Effector CD4-positive, alpha-beta T cell (primary cell): ENCODE measurements at regions not wholly inside any gene's neighbourhood (a gene's known extent, or its start where the extent isn't known, plus 50 kb on each side); places are given as distances from the start of the nearest gene placed in this dataset.

Source experiments
- DNase-seq: peaks from one replicate; pipeline ENCODE4 v3.0.0-alpha.2; 2020

DNA sequence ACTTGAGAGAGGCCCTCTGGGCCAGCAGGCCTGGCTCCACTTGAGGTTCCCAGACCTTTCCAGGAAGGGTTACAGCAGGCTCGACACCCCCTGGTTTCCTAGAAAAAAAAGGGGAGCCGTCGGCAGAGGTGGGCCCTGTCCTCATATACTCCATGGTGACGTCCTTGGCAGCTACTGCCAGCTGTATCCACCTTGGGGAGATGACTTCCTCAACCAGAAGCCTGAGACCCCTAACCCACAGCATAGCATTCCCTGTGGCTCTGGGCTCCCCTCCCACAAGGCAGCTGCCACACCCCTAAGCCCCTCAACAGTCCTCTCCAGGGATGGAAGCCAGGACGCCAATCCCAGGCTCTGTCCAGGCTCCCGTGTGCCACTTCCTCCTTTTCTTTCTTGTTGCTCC is 294.8 kb downstream of the CDC5L start:
- no peak for DNase-seq

DNA sequence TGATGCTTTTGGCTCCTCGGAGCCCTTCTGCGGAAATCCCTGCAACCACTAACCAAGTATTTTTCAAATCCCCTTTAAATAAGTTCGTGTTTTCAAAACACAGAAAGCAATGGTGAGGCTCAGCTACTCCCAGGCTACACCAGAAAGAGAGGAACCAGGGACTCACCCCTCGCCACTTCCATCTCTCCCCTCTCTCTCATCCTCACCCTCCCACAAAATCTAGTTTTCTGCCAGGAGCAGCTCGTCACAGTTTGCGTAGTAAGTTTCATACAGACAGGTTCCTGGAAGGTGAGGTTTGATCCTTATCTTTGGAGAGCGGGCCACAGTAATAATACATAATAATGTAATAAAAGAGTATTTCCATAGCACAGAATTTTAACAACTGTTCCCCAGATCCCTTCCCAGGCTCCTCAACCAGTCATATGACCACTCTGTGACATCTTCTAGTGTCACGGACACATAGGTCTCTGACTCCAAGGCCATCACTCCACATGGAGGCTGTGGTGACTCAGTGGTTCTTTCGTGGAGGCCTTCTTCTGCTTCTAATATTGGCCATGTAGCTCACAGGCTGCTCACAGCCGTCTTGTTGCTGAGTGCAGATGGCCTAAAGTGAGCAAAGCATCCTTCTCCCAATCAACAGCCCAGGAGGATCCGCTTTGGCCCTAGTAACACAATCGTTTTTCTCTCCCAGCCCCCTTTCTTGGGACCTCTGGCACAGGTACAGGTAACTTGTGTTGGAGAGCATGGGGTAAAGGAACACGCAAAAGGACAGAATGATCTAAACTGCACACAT is 295.7 kb downstream of the CDC5L start:
- no peak for DNase-seq

DNA sequence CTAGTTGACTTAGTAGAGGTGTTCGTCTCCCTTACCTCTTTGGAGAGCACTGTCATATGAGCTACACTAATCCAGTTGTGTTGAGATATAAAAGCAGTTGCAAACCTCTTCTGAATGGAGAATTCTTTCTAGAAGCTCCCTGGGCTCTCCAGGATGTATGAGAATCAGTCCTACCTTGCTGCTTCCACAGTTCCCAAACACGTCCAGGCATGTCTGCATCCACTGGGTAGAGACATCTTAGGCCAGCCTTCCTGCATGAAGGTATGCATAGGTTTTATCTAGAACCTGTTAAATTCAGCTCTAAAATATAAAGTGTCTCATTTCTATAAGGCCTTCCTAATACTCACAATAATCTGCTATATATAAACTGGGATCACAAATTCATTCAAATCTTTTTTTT is 297.7 kb downstream of the CDC5L start:
- no peak for DNase-seq

DNA sequence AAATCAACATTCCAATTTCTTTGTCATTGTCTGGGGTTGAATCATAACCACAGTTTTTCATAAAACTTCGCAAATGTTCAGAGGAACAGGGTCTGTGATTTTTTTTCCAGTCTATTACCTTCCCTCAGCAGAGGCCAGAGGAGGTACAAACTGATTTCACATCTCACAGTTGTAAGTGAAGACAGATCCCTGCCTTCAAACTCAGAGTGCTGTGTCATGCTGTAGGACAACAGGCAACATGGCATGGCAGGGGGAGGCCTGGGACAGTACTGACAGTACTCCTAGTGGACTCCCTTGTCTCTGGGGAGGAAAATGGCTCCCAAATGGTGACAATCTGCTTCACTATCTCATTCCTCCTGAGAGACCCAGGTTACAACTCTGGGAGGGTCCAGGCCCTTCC is 308.6 kb downstream of the CDC5L start:
- DNase-seq = no peak

DNA sequence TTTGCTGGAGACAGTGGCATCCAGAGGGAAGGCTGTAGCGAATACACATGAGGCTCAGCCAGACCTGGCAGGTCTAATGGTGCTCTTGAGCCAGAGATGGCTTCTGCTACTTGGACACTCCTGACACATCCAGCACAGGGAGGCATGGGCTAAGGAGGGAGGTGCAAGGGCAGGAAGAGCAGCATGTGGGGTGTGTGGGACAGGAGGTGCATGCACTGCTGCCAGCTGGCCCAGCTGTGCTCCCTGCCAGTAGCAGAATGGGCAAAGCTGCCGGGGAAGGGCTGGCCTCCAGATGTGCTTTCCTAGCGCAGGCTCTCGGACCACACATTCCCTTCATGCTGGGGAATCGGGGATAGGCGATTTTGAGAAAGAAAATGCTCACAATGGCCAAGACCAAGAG is 309.2 kb downstream of the CDC5L start:
- no peak for DNase-seq

DNA sequence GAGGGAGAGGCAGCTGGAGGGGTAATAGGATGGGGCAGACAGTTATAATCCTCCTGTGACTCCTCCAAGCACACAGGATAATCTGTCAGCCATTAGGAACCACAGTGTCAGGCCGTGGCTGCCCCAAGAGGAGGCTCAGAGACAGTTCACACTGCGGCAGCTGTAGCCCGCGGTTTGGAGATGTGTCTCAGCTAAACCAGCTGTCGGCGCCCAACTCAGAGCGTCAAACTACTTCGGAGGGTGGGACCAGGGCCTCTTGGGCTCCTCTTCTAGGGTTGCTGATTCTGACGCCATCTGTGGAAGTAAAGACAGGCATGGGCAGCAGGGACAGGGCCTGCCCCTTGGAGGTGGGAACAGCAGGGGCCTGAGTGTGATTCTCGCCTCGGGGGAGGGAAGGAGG is 309.8 kb downstream of the CDC5L start:
- DNase-seq = no peak

DNA sequence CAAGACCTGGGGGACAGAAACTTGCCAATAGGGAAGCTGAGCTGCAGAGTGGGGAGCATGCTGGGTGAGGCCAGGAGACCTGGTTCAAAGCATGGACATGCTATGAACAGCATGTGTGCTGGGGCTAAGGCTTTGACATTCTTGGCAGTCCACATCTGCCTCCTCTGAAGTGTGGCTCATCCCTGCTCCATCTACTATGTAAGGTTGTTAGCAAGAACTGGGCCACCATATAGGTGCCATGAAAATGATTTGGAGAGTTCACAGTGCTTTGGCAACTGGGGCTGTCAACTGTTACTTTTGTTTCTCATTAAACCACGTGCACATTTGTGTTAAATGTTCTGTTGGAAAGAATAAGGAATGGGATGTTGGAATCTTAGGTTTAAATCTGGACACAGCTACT is 311.1 kb downstream of the CDC5L start:
- DNase-seq = no peak

DNA sequence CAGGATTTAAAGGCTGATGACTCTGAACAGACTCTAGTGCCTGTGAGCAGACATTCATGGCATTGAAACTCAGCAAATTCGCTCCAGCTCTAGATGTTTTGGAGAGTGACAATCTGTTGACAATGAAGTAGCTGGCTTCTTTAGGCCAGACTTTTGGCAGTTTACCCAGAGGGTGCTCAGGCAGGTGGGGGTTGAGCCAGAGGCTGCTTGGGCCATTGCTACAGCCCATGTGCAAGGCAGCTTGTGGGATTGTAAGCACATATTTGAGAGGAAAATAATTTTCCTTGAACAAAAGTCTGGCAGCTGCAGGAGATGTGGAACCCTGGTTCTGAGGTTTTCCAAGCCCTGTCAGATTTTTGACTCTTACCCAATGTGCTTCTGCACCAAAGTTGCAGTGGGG is 311.6 kb downstream of the CDC5L start:
- DNase-seq = no peak

DNA sequence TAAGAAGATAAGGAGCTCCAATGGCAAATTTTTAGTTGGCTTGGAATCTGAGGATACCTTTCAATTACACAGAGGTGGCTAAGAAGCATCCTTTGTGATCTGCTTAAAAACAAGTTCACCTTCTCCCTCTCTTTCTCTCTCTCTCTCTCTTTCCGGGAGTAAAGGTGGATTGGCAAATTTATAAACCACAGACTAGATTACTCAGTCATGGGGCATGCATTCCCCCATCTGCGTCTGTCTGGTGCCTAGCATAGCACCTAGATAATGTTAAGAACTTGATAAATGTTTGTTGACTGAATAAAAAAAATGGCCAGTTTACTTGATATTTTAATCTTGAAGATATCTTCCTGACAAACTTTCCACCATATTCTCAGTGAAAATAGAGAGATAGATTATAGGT is 312.3 kb downstream of the CDC5L start:
- DNase-seq = no peak

DNA sequence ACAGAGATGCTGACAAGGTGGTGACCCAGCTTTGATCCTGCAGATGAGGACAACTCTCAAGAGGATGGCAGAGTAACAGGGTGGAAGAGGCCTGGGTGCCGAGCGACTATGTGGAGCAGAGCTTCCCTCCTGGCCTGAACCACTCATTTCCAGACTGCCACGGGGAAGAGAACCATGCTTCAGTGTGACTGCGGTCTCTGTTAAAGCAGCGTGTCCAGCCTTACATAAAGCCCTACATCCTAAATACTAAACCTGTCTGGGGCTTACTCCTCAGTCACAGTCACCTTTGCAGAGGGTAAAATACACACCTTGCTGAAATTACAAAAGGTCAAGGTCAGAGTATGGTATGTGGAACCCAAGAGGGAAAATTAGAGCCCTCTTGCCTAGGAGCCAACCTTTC is 312.9 kb downstream of the CDC5L start:
- DNase-seq = no peak

DNA sequence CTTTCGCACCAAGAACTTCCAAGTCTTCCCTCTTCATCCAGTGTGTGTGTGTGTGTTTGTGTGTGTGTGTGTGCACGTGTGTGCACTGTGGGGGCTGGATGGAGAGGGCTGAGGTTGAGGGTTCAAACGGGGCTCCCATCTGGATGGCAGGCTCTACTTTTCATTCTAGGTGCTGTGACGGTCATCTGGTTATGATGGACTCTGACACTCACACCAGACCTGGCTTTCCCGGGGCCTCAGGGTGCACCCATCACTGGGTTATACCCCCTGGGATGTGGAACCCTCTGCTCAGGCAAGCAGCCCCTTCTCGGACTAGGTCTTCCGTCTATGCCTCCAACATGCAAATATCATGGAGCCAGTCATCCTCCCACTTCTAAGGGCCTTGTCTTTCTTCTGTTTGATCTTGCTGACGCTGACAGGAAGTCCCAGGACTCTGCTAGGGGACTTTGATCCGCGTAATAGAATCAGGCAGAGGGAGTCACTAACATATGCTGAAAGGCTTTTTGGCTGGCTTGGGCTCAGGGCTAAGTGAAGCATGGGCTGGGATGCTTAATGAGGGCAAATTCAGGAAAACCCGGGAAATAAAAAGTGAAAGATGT is 313.6 kb downstream of the CDC5L start:
- no peak for DNase-seq

DNA sequence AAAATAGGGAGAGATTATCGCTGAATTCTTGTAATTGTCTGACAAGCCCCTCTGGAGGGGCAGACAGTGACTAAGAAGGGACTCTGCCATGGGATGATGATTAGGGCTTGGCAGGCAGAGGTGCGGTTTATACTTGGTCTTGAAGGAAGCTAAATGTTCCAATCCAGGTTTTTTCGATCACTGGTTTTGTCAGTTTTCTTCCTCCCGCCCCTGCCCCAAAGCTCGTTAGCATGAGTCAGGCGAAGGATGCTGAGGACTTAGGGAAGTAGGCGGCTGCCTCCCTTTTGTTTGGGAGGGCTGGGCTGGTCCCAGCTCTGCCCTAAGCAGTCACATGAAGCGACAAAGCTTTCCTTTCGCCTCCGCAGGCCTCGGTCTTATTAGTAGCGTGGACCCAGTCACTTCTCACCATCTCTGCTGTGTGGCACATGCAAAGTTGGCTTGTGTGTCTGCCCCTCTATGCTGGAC is 314.2 kb downstream of the CDC5L start:
- no peak for DNase-seq

DNA sequence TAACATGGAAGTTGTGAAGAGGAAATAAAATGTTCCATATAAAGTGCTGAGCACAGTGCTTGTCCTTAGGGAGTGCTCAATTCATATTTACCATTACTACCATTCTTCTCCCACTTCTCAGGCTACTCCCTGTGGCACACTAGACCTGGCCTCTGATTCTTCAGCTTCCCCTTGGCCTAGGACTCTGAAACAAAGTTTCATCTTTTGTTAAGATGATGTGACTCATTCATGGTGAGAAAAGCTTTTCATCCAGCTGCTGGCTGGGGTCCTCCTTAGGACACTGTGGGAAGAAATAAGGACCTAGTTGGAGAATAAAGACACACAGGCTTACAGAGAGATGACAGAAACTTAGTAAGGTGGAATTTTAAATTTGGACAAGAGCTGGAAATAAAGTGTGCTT is 314.8 kb downstream of the CDC5L start:
- no peak for DNase-seq

DNA sequence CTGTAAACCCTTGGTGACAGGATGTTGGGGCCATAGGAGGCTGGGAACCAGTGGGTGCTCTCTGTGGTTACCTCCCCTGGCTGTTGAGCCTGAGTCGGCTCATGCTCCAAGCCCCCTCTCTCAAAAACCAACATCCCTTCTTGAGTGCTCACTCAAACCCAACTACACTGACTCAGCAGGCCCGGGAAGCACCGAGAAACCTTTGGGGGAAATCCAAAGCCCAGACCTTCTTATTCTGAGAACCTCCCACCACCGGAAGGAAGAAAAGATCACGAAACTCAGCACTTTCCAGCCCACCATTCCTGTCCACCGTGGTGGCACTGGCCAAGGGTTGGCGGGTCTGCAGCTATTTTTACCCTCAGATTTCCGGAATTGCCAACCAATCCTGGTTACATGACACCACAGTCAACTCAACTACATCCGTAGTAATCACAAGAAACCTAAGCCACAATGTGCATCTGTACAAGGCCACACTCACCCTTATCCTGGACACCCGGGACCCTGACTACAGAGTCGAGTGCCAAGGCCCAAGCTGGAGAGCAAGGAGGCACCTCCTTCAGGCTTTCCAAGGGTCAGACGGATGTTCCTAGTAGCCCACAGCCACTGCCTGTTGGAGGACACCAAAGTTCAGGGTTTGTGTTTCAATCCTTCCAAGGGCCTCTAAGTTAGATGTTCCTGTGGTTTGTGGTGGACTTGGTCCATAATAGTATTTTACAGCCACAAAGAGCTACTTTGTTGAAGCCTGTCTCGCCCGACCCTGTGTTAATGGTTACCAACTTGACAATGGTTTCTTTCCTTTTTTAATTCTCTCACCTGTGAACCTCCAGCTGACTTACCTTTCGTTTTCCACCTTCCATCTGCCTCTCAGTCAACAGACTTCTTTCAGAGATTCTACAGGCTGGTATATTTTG is 317.0 kb downstream of the CDC5L start:
- DNase-seq = no peak

DNA sequence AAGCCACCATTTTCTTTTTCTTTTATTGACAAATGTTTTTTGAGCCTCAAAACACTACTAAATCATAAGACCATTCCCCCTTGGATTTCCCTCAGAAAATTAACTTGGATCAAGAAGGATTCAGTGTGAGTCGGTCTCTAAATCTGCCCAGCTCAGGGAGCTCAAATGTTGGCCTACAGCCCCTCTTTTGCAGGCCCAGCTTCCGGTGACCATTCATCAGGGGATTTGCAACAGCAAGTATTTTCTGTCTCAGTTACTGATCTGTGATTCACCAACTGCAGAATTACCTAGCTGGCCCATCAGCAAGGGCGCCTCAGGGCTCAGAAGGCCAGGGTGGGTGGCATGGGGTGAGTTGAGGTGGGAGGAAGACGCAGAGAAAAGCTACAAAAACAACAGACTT is 318.1 kb downstream of the CDC5L start:
- no peak for DNase-seq

DNA sequence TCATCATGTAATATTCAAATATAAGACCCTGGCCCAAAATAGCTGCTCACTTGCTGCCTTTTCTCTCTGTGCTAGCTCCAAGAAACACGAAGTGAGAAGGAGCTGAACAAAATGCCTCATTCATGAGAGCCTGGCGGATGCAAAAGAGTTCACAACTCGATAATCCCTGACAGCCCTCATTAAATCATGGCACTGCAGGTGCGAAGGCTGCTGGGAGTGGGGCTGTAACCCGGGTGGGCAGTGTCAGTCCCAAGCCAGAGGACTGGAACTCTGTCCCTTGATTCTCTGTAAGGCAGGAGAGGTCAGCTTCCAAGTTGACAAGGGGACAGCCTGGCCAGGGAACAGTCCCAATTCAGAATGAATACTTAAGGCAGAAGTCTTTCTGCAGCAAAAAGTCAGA is 318.5 kb downstream of the CDC5L start:
- DNase-seq = no peak

DNA sequence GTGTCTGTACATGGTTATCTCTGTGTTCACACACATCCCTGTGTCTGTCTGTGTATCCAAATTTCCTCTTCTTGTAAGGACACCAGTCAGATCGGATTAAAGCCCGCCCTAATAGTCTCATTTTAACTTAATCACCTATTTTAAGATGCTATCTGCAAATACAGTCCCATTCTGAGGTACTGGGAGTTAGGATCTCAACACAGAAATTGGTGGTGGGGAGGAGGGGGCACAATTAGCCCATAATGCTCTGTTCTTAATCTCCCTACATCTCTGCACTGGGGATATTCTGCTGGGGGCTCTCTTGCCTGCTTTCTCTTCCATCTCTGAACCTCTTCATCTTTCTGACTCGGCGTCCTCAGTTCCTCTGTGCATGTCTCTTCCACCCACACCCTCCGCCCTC is 320.7 kb downstream of the CDC5L start:
- no peak for DNase-seq

DNA sequence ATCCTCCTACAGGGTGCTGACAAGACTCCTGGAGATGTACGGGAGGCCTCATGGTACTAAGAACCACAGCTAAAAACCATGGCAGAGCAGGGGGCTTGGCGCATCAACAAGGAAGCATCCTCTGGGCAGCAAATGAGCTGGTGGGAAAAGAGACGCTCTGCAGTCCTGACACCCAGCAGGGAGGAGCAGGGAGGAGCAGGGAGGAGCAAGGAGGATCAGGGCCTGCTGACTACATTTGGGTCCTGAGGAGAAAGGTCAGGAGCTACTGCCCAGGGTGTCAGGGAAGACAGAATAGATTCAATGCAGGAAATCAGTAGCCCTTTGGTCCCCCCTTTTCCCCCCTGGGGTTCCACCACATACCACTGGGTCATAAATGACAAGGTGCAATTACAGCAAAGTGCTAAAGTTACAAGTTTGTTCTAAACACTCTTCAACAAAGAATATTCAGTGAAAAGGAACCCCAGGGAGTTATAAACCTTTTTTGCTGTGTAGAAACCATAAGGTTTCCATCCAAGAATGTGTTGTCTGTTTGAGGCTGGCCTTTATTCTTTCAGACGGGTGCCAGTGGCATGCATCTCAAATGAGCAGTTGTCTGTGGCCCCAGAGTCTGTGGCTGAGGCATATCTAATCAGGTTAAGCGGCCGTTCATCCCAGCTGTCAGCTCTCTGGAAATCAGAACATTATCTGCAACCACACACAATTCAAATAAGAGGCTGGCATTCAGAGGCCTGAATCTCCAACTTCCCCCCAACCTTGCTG is 325.0 kb downstream of the CDC5L start:
- no peak for DNase-seq

DNA sequence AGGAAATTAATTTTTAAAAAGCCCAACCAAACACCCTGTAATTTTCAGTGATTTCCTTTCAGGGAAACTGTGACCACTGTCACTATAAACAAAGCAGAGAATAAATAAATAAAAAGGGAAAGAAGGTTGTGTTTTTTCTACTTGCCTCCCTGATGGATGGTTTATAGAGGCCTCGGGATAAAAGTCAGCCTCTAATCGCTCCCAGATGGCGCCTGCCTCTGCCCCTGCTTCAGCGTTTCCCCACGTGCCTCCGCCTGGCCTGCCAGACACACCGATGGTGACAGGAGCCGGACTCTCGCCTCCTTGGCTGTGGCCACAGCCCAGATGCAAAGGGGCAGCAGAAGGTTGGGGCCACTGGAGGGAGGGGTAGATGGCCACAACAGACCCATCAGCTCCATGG is 327.7 kb downstream of the CDC5L start:
- DNase-seq = no peak

DNA sequence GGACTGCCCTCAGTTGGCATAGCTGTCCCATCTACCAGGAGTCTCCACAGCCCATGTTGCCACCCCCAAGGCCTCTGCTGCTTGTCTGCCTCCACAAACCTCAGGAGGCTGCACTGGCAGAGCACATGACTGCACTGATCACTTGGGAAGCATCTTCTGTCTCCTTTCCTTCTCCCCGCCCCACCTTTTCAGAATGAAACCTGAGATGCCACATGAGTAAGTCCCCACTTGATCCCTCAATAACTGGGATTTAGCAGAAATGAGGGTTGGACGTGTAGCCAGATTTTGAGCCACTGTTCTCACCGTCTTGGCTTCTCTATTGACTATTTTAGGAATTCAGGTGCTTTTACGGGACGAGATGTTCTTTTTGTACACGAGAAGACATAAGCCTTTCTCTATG is 328.4 kb downstream of the CDC5L start:
- DNase-seq = no peak

DNA sequence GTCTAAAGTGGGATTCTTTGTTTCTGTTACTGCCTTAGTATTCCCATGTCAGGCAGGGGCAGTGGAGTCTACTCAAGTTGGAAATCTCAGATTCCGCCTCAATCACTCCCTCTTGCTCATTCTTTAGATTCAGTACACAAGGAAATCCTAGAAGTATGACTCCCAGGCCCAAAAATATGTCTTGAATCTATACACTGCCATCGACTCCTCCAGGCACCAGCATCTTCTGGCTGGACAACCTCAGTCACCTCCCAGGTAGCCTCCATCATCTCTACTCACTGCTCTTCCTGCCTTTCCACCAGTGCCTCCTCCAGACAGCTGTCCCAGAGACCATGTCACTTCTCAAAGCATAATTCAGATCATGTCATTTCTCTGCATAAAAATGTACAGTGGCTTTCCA is 329.9 kb downstream of the CDC5L start:
- DNase-seq = no peak

DNA sequence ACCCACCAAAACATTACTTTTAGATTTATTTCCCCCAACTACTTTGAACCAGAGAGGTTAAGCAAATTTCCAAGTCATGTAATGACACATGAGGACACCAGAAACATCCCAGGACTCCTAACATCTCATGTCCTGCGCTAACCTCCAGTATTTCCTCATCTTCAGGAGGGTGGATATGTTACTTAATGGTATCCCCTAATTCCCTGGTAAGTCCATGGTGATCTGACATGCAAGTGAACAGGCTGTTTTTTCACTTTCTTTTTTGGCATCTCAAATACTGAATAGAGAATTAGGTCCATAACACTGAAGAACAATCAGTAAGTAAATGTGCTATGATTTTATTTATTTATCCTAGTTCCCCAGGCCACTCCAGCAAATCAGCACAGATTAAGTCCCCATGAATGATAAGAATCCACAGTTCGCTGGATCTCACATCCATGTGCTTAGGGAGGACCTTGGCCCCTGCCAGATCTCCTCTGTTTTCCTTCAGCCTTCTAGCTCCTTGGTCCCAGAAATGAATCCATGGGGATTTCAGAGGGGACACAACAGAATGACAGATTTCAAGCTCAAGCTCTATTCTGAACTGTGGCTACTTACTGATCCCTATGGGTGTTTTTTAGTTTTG is 334.6 kb downstream of the CDC5L start:
- DNase-seq = no peak

DNA sequence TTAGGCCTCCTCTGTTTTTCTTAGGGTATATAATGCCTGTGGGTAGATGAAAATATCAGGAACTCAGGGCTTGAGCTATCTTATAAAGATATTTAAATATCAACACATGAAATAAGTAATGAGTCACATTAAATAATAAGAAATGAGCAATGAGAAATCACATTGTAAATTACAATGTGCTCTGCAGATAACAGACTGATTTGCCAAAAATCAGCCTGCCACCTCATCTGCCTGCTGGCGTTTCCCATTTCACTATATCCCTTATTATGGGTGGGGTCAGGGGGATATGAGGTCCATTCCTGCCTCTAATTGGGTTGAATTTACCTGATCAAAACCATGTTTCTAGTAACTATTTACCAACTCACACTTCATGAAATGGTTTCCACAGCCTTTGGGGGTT is 335.2 kb downstream of the CDC5L start:
- DNase-seq = no peak
